ENCODE measurements at regions not wholly inside any gene's neighbourhood (a gene's known extent, or its start where the extent isn't known, plus 50 kb on each side); places are given as distances from the start of the nearest gene placed in this dataset.
A peak's percentile ranks its signal among the peaks of the same experiment; 100 is the strongest.

- Histone ChIP-seq H2BK120ac (ENCODE audit: low read depth, low read length) (no peak overlapping the region), H3K4me1 (ENCODE audit: control insufficient read depth, low read depth, low read length) (no peaks in the 10 kb centered on the region), H4K5ac (ENCODE audit: low read length) (no peak overlapping the region), H3K4me2 (ENCODE audit: low read length) (no peak overlapping the region), H2BK5ac (ENCODE audit: low read length) (no peak overlapping the region), H3K4me3 (ENCODE audit: low read length) (no peak overlapping the region), H3K56ac (ENCODE audit: low read length) (no peak overlapping the region), H3K9ac (ENCODE audit: low read length) (no peak overlapping the region), H3K27me3 (ENCODE audit: insufficient read depth, low read length, poor library complexity) (no peaks in the 10 kb centered on the region), H3K23ac (ENCODE audit: low read length) (no peak overlapping the region), H4K8ac (ENCODE audit: low read depth, low read length) (no peak overlapping the region), H3K79me2 (ENCODE audit: control insufficient read depth, insufficient read depth, low read length) (no peaks in the 10 kb centered on the region), H2AK5ac (ENCODE audit: low read length) (no peak overlapping the region), H2BK15ac (replicated peaks; ENCODE audit: low read depth) (no peak overlapping the region), H3K79me1 (ENCODE audit: low read length) (no peaks in the 10 kb centered on the region), H3K27ac (ENCODE audit: low read depth, low read length) (no peak overlapping the region), H3K18ac (ENCODE audit: low read length) (no peak overlapping the region), H3K36me3 (ENCODE audit: control insufficient read depth, insufficient read depth, low read length) (no peaks in the 10 kb centered on the region), H3K4ac (ENCODE audit: low read depth, low read length) (peak overlapping the region; percentile 76)
- WGBS (ENCODE audit: extremely low coverage, insufficient coverage, low lambda C conversion rate) = no CpG with 5 or more reads among the region's 3 CpGs
- DNase-seq = peak; percentile 26
Observed at GRCh38 chr5:51278539-51278938, 104.7 kb upstream of the ISL1 start.

GRCh38 chr5:51279983-51280706, 103.1 kb upstream of the ISL1 start:
- no peak overlapping the region for H3K4me2 ChIP-seq (ENCODE audit: low read length)
- H3K79me1 ChIP-seq (ENCODE audit: low read length) = no peaks in the 10 kb centered on the region
- no CpG with 5 or more reads among the region's 7 CpGs for WGBS (ENCODE audit: extremely low coverage, insufficient coverage, low lambda C conversion rate)

GRCh38 chr5:51286046-51286445, 97.2 kb upstream of the ISL1 start:
- no peak overlapping the region for H3K4me2 ChIP-seq (ENCODE audit: low read length)
- H3K4me1 ChIP-seq (ENCODE audit: control insufficient read depth, low read depth, low read length) = no peaks in the 10 kb centered on the region
- no peak overlapping the region for H2BK120ac ChIP-seq (ENCODE audit: low read depth, low read length)
- no peak overlapping the region for H3K23ac ChIP-seq (ENCODE audit: low read length)
- no peak overlapping the region for H3K4ac ChIP-seq (ENCODE audit: low read depth, low read length)
- no peak overlapping the region for H2AK5ac ChIP-seq (ENCODE audit: low read length)
- H3K9ac ChIP-seq (ENCODE audit: low read length) = no peak overlapping the region
- H3K27me3 ChIP-seq (ENCODE audit: insufficient read depth, low read length, poor library complexity) = no peaks in the 10 kb centered on the region
- H3K18ac ChIP-seq (ENCODE audit: low read length) = no peak overlapping the region
- no peak overlapping the region for H2BK15ac ChIP-seq (replicated peaks; ENCODE audit: low read depth)
- WGBS (ENCODE audit: extremely low coverage, insufficient coverage, low lambda C conversion rate) = no CpG with 5 or more reads among the region's 4 CpGs
- H3K79me2 ChIP-seq (ENCODE audit: control insufficient read depth, insufficient read depth, low read length) = no peaks in the 10 kb centered on the region
- H4K8ac ChIP-seq (ENCODE audit: low read depth, low read length) = no peak overlapping the region
- no peak overlapping the region for H3K4me3 ChIP-seq (ENCODE audit: low read length)
- no peaks in the 10 kb centered on the region for H3K79me1 ChIP-seq (ENCODE audit: low read length)
- no peak overlapping the region for H3K27ac ChIP-seq (ENCODE audit: low read depth, low read length)
- H2BK5ac ChIP-seq (ENCODE audit: low read length) = no peak overlapping the region
- H4K5ac ChIP-seq (ENCODE audit: low read length) = no peak overlapping the region
- no peak for DNase-seq
- no peaks in the 10 kb centered on the region for H3K36me3 ChIP-seq (ENCODE audit: control insufficient read depth, insufficient read depth, low read length)
- H3K56ac ChIP-seq (ENCODE audit: low read length) = no peak overlapping the region

More at GRCh38 chr5:51279983-51280706, 103.1 kb upstream of the ISL1 start:
- Histone ChIP-seq H3K56ac (ENCODE audit: low read length) (no peak overlapping the region), H4K8ac (ENCODE audit: low read depth, low read length) (no peak overlapping the region), H3K18ac (ENCODE audit: low read length) (no peak overlapping the region), H2BK120ac (ENCODE audit: low read depth, low read length) (no peak overlapping the region), H4K5ac (ENCODE audit: low read length) (no peak overlapping the region), H2AK5ac (ENCODE audit: low read length) (no peak overlapping the region), H3K23ac (ENCODE audit: low read length) (no peak overlapping the region), H2BK15ac (replicated peaks; ENCODE audit: low read depth) (no peak overlapping the region), H2BK5ac (ENCODE audit: low read length) (no peak overlapping the region), H3K9ac (ENCODE audit: low read length) (no peak overlapping the region), H3K36me3 (ENCODE audit: control insufficient read depth, insufficient read depth, low read length) (no peaks in the 10 kb centered on the region), H3K27me3 (ENCODE audit: insufficient read depth, low read length, poor library complexity) (no peaks in the 10 kb centered on the region), H3K79me2 (ENCODE audit: control insufficient read depth, insufficient read depth, low read length) (no peaks in the 10 kb centered on the region), H3K4me1 (ENCODE audit: control insufficient read depth, low read depth, low read length) (no peaks in the 10 kb centered on the region), H3K4me3 (ENCODE audit: low read length) (no peak overlapping the region), H3K4ac (ENCODE audit: low read depth, low read length) (no peak overlapping the region), H3K27ac (ENCODE audit: low read depth, low read length) (no peak overlapping the region)
- DNase-seq = peak; percentile 20

- no peaks in the 10 kb centered on the region for H3K79me2 ChIP-seq (ENCODE audit: control insufficient read depth, insufficient read depth, low read length)
- no peak overlapping the region for H3K4me2 ChIP-seq (ENCODE audit: low read length)
- no CpG with 5 or more reads among the region's 2 CpGs for WGBS (ENCODE audit: extremely low coverage, insufficient coverage, low lambda C conversion rate)
- H2BK5ac ChIP-seq (ENCODE audit: low read length) = no peak overlapping the region
- H3K23ac ChIP-seq (ENCODE audit: low read length) = no peak overlapping the region
- H3K27me3 ChIP-seq (ENCODE audit: insufficient read depth, low read length, poor library complexity) = no peaks in the 10 kb centered on the region
- H3K18ac ChIP-seq (ENCODE audit: low read length) = no peak overlapping the region
- H3K36me3 ChIP-seq (ENCODE audit: control insufficient read depth, insufficient read depth, low read length) = no peaks in the 10 kb centered on the region
- no peak overlapping the region for H2AK5ac ChIP-seq (ENCODE audit: low read length)
- H3K9ac ChIP-seq (ENCODE audit: low read length) = no peak overlapping the region
- no peaks in the 10 kb centered on the region for H3K4me1 ChIP-seq (ENCODE audit: control insufficient read depth, low read depth, low read length)
- no peak overlapping the region for H2BK15ac ChIP-seq (replicated peaks; ENCODE audit: low read depth)
- H3K27ac ChIP-seq (ENCODE audit: low read depth, low read length) = no peak overlapping the region
- H4K8ac ChIP-seq (ENCODE audit: low read depth, low read length) = no peak overlapping the region
- H2BK120ac ChIP-seq (ENCODE audit: low read depth, low read length) = no peak overlapping the region
- H3K4ac ChIP-seq (ENCODE audit: low read depth, low read length) = no peak overlapping the region
- H4K5ac ChIP-seq (ENCODE audit: low read length) = no peak overlapping the region
- no peaks in the 10 kb centered on the region for H3K79me1 ChIP-seq (ENCODE audit: low read length)
- no peak overlapping the region for H3K56ac ChIP-seq (ENCODE audit: low read length)
- no peak for DNase-seq
- no peak overlapping the region for H3K4me3 ChIP-seq (ENCODE audit: low read length)
Observed at GRCh38 chr5:51302343-51302742, 80.9 kb upstream of the ISL1 start.

GRCh38 chr5:51326844-51327243, 56.4 kb upstream of the ISL1 start:
- DNase-seq = peak; percentile 52
- H3K36me3 ChIP-seq (ENCODE audit: control insufficient read depth, insufficient read depth, low read length) = no peaks in the 10 kb centered on the region
- no peak overlapping the region for H2AK5ac ChIP-seq (ENCODE audit: low read length)
- no peak overlapping the region for H3K18ac ChIP-seq (ENCODE audit: low read length)
- no peak overlapping the region for H2BK120ac ChIP-seq (ENCODE audit: low read depth, low read length)
- no peak overlapping the region for H3K4ac ChIP-seq (ENCODE audit: low read depth, low read length)
- no peak overlapping the region for H3K4me2 ChIP-seq (ENCODE audit: low read length)
- peaks cover 4% of the 10 kb centered on the region for H3K4me1 ChIP-seq (ENCODE audit: control insufficient read depth, low read depth, low read length)
- H3K9ac ChIP-seq (ENCODE audit: low read length) = no peak overlapping the region
- H3K23ac ChIP-seq (ENCODE audit: low read length) = no peak overlapping the region
- no peak overlapping the region for H4K8ac ChIP-seq (ENCODE audit: low read depth, low read length)
- no peak overlapping the region for H2BK5ac ChIP-seq (ENCODE audit: low read length)
- WGBS (ENCODE audit: extremely low coverage, insufficient coverage, low lambda C conversion rate) = no CpG with 5 or more reads among the region's 1 CpG
- H3K56ac ChIP-seq (ENCODE audit: low read length) = no peak overlapping the region
- H3K27me3 ChIP-seq (ENCODE audit: insufficient read depth, low read length, poor library complexity) = no peaks in the 10 kb centered on the region
- no peak overlapping the region for H4K5ac ChIP-seq (ENCODE audit: low read length)
- no peaks in the 10 kb centered on the region for H3K79me2 ChIP-seq (ENCODE audit: control insufficient read depth, insufficient read depth, low read length)
- no peaks in the 10 kb centered on the region for H3K79me1 ChIP-seq (ENCODE audit: low read length)
- no peak overlapping the region for H3K27ac ChIP-seq (ENCODE audit: low read depth, low read length)
- H2BK15ac ChIP-seq (replicated peaks; ENCODE audit: low read depth) = no peak overlapping the region
- H3K4me3 ChIP-seq (ENCODE audit: low read length) = no peak overlapping the region
